ENCODE measurements at regions not wholly inside any gene's neighbourhood (a gene's known extent, or its start where the extent isn't known, plus 50 kb on each side); places are given as distances from the start of the nearest gene placed in this dataset.

DNA sequence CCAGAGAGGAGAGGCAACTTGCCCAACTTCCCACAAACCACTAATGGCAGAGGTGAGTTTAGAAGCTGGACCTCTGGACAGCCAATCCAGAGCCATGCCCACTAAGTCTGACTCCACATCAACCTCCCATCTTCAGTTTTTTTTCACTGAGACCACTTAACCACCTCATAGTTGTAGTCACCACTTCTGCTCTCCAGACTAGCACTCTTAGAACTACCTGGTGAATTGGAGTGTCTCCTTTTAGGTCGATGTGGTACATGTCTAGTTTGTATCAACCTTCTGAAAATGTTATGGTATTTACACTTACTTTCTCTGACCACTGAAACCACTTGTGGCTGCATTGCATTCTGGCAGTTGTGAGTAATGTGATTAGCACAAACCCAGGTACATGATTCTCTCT lies 743.6 kb upstream of the FANCL start:
- TF ChIP-seq CTCF (IDR thresholded peaks at IDR 0.05) (no peak), EP300 (IDR thresholded peaks at IDR 0.05) (no peak), POLR2A (IDR thresholded peaks at IDR 0.05) (no peak)
